ENCODE measurements at regions not wholly inside any gene's neighbourhood (a gene's known extent, or its start where the extent isn't known, plus 50 kb on each side); places are given as distances from the start of the nearest gene placed in this dataset.

- in situ Hi-C loops (cut with HindIII; ENCODE audit: extremely low pct_ligation_motif_present, low pct_unique_long_range_greater_than_20kb): loop anchor here (25.0 kb wide), 1 partner anchor 360 kb away; no protein-coding TSS in a partner anchor
- Histone ChIP-seq H3K9ac (ENCODE audit: insufficient read depth, low read depth, low read length) (no peak overlapping the region), H3K4me2 (ENCODE audit: low read depth, low read length) (no peak overlapping the region), H3K9me3 (ENCODE audit: low read length) (no peaks in the 10 kb centered on the region), H3K4me3 (replicated peaks in 1 of 3; ENCODE audit: insufficient read depth in 1 of 3, low read depth in 2 of 3, low read length in 3 of 3) (no peak overlapping the region), H3K27me3 (ENCODE audit: control insufficient read depth in 1 of 2, insufficient read depth in 2 of 2, low read length in 2 of 2) (peaks cover 2 to 20% of the 10 kb centered on the region in 2 experiments; a peak in 3 of 5 replicates), H4K20me1 (ENCODE audit: insufficient read depth, low read length) (no peaks in the 10 kb centered on the region), H2AFZ (ENCODE audit: low read length) (no peak overlapping the region), H3K27ac (ENCODE audit: extremely low read length, insufficient read depth, low read length) (no peak overlapping the region), H3K4me1 (ENCODE audit: insufficient read depth, low read length) (no peaks in the 10 kb centered on the region), H3K79me2 (ENCODE audit: insufficient read depth, low read length) (no peaks in the 10 kb centered on the region), H3K36me3 (replicated peaks in 1 of 2; ENCODE audit: control insufficient read depth in 1 of 2, insufficient read depth in 2 of 2, low read length in 2 of 2) (no peaks in the 10 kb centered on the region)
- WGBS (ENCODE audit: low lambda C conversion rate): 12% methylated on average over 2 of the region's 2 CpGs
- POLR2A ChIA-PET: no interaction called here
- ATAC-seq (no peak), DNase-seq (ENCODE audit: low spot score) (no peak), FAIRE-seq (no peak)
- no peak for TF ChIP-seq SOX6 (IDR thresholded peaks at IDR 0.05)
- TF ChIP-seq SOX6 (CRISPR knock-in tag; IDR thresholded peaks at IDR 0.05): no peak
- CTCF ChIA-PET (ENCODE audit: low intra/inter-chr PET ratio, low total read pairs): no interaction called here
- intact Hi-C loops (cut with micrococcal nuclease; ENCODE audit: unreplicated experiment): no loop called here
- no TSS peak for BruUV-seq (replicated peaks)
Observed at GRCh38 chr1:50352428-50352827, 70.8 kb downstream of the DMRTA2 start.

- no peak overlapping the region for H2AFZ ChIP-seq (ENCODE audit: low read length)
- no peaks in the 10 kb centered on the region for H3K4me1 ChIP-seq (ENCODE audit: insufficient read depth, low read length)
- no peaks in the 10 kb centered on the region for H3K9me3 ChIP-seq (ENCODE audit: low read length)
- 0 out of 6 replicates have a peak overlapping the region, but pooled peaks of 1 of the 3 experiments have one; percentile 10 for H3K4me3 ChIP-seq (replicated peaks in 1 of 3; ENCODE audit: insufficient read depth in 1 of 3, low read depth in 2 of 3, low read length in 3 of 3)
- H4K20me1 ChIP-seq (ENCODE audit: insufficient read depth, low read length): no peaks in the 10 kb centered on the region
- no peak for DNase-seq (ENCODE audit: low spot score)
- no peak for FAIRE-seq
- no peaks in the 10 kb centered on the region for H3K36me3 ChIP-seq (replicated peaks in 1 of 2; ENCODE audit: control insufficient read depth in 1 of 2, insufficient read depth in 2 of 2, low read length in 2 of 2)
- BruUV-seq (replicated peaks): no TSS peak
- ChIA-PET CTCF (ENCODE audit: low intra/inter-chr PET ratio, low total read pairs) (no interaction called here), POLR2A (no interaction called here)
- ATAC-seq: peak; percentile 26; the same call in 2 of the 3 replicates
- no peaks in the 10 kb centered on the region for H3K79me2 ChIP-seq (ENCODE audit: insufficient read depth, low read length)
- no peak overlapping the region for H3K27ac ChIP-seq (ENCODE audit: extremely low read length, insufficient read depth, low read length)
- H3K9ac ChIP-seq (ENCODE audit: insufficient read depth, low read depth, low read length): no peak overlapping the region
- in situ Hi-C loops (cut with HindIII; ENCODE audit: extremely low pct_ligation_motif_present, low pct_unique_long_range_greater_than_20kb): loop anchor here (25.0 kb wide), 1 partner anchor 361 kb away; no protein-coding TSS in a partner anchor
- H3K27me3 ChIP-seq (ENCODE audit: control insufficient read depth in 1 of 2, insufficient read depth in 2 of 2, low read length in 2 of 2): peaks cover 2 to 20% of the 10 kb centered on the region in 2 experiments; a peak in 3 of 5 replicates
- intact Hi-C loops (cut with micrococcal nuclease; ENCODE audit: unreplicated experiment): no loop called here
- H3K4me2 ChIP-seq (ENCODE audit: low read depth, low read length): no peak overlapping the region
- WGBS (ENCODE audit: low lambda C conversion rate): 6% methylated on average over 8 of the region's 8 CpGs
- TF ChIP-seq ZHX2 (IDR thresholded peaks at IDR 0.05; ENCODE audit: low read depth): no peak
- TF ChIP-seq ZHX2 (CRISPR knock-in tag; IDR thresholded peaks at IDR 0.05; ENCODE audit: borderline replicate concordance): no peak
- no peak for TF ChIP-seq SRSF9 (IDR thresholded peaks at IDR 0.05; ENCODE audit: borderline replicate concordance, insufficient read depth, low read depth, low read length, poor library complexity, severe bottlenecking)
- no peak for TF ChIP-seq TIGD3 (CRISPR knock-in tag; IDR thresholded peaks at IDR 0.05; ENCODE audit: borderline replicate concordance)
- no peak for TF ChIP-seq ZNF724P (CRISPR knock-in tag; IDR thresholded peaks at IDR 0.05; ENCODE audit: borderline replicate concordance)
- no peak for TF ChIP-seq ZNF24 (IDR thresholded peaks at IDR 0.05)
- no peak for TF ChIP-seq MAFF (IDR thresholded peaks at IDR 0.05; ENCODE audit: low read depth, low read length)
- no peak for TF ChIP-seq NFIB (CRISPR knock-in tag; IDR thresholded peaks at IDR 0.05; ENCODE audit: borderline replicate concordance)
- TF ChIP-seq ZNF180 (CRISPR knock-in tag; IDR thresholded peaks at IDR 0.05; ENCODE audit: borderline replicate concordance, low read depth): no peak
Observed at GRCh38 chr1:50350868-50351267, 72.4 kb downstream of the DMRTA2 start.
